ENCODE measurements at regions not wholly inside any gene's neighbourhood (a gene's known extent, or its start where the extent isn't known, plus 50 kb on each side); places are given as distances from the start of the nearest gene placed in this dataset.

DNA sequence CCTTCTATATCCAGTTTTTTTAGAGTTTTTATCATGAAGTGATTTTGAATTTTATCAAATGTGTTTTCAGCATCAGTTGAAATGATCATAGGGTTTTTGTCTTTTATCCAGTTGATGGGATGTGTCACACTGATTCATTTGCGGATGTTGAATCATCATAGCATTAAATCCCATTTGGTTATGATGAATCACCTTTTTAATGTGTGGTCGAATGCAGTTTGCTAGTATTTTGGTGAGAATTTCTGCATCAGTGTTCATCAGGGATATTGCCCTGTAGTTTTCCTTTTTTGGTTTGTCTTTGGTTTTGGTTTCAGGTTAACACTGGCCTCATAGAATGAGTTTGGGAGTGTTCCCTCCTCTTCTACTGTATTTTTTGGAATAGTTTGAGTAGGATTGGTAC is 80.3 kb downstream of the DIRAS3 start:
- ATAC-seq: no peak
- Histone ChIP-seq H3K4me3 (no peak overlapping the region), H3K4me1 (no peaks in the 10 kb centered on the region), H3K9me3 (no peaks in the 10 kb centered on the region), H3K36me3 (ENCODE audit: insufficient read depth in 1 of 2, low read depth in 1 of 2) (no peaks in the 10 kb centered on the region), H3K27me3 (ENCODE audit: insufficient read depth in 3 of 3, low read length in 2 of 3) (no peaks in the 10 kb centered on the region), H3K27ac (no peak overlapping the region)
- WGBS, 3 donors: 41 to 47% (median 47%) methylated on average over 2 of the region's 2 CpGs
- intact Hi-C loops (cut with DNase I): no loop called here
- no peak for DNase-seq
- TF ChIP-seq CTCF (IDR thresholded peaks at IDR 0.05): no peak

GRCh38 chr1:67969446-67969845 is 81.0 kb downstream of the DIRAS3 start:
- DNase-seq (no peak), ATAC-seq (no peak)
- intact Hi-C loops (cut with DNase I): no loop called here
- TF ChIP-seq CTCF (IDR thresholded peaks at IDR 0.05): no peak
- WGBS, 3 donors: 84 to 94% (median 88%) methylated on average over 2 of the region's 2 CpGs
- Histone ChIP-seq H3K27ac (no peak overlapping the region), H3K4me1 (no peaks in the 10 kb centered on the region), H3K36me3 (ENCODE audit: insufficient read depth in 1 of 2, low read depth in 1 of 2) (no peaks in the 10 kb centered on the region), H3K9me3 (no peaks in the 10 kb centered on the region), H3K27me3 (ENCODE audit: insufficient read depth in 3 of 3, low read length in 2 of 3) (no peaks in the 10 kb centered on the region), H3K4me3 (no peak overlapping the region)

- no peak for TF ChIP-seq CTCF (IDR thresholded peaks at IDR 0.05)
- H3K4me1 ChIP-seq: no peaks in the 10 kb centered on the region
- H3K27me3 ChIP-seq (ENCODE audit: insufficient read depth in 3 of 3, low read length in 2 of 3): no peaks in the 10 kb centered on the region
- no peaks in the 10 kb centered on the region for H3K36me3 ChIP-seq (ENCODE audit: insufficient read depth in 1 of 2, low read depth in 1 of 2)
- DNase-seq (no peak), ATAC-seq (no peak)
- peaks cover 11% of the 10 kb centered on the region for H3K9me3 ChIP-seq
- H3K27ac ChIP-seq: no peak overlapping the region
- intact Hi-C loops (cut with DNase I): no loop called here
- no peak overlapping the region for H3K4me3 ChIP-seq
Measured at GRCh38 chr1:67966666-67967009, 83.8 kb downstream of the DIRAS3 start.

GRCh38 chr1:67965995-67966665 is 84.3 kb downstream of the DIRAS3 start:
- no peaks in the 10 kb centered on the region for H3K27me3 ChIP-seq (ENCODE audit: insufficient read depth in 3 of 3, low read length in 2 of 3)
- TF ChIP-seq CTCF (IDR thresholded peaks at IDR 0.05): no peak
- no peak overlapping the region for H3K4me3 ChIP-seq
- no peaks in the 10 kb centered on the region for H3K36me3 ChIP-seq (ENCODE audit: insufficient read depth in 1 of 2, low read depth in 1 of 2)
- no peak overlapping the region for H3K27ac ChIP-seq
- H3K9me3 ChIP-seq: peaks cover 11% of the 10 kb centered on the region
- no peak for DNase-seq
- 92 to 97% (median 93%) methylated on average over 2 of the region's 2 CpGs for WGBS, 3 donors
- ATAC-seq: no peak
- no peaks in the 10 kb centered on the region for H3K4me1 ChIP-seq
- intact Hi-C loops (cut with DNase I): no loop called here

DNA sequence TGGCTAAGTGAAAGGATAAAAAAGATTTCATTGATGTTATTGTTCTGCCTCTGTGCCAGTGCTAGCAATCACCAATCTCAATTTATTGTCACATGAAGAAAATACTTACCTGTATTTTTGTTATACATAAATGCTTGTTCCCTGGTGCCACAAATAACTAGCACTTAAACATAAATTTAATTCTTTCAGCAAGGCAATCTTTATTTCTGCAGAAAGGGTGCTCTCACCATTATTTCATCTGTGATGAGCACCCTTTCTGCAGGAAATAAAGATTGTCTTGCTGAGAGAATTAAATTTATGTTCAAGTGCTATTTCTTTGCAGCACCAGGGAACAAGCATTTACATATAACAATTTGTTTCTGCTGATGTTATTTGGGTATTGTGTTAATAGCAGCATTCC is 87.2 kb downstream of the DIRAS3 start:
- H3K4me1 ChIP-seq: no peaks in the 10 kb centered on the region
- peaks cover 11% of the 10 kb centered on the region for H3K9me3 ChIP-seq
- no peaks in the 10 kb centered on the region for H3K27me3 ChIP-seq (ENCODE audit: insufficient read depth in 3 of 3, low read length in 2 of 3)
- no peak overlapping the region for H3K4me3 ChIP-seq
- H3K36me3 ChIP-seq (ENCODE audit: insufficient read depth in 1 of 2, low read depth in 1 of 2): no peaks in the 10 kb centered on the region
- DNase-seq: no peak
- intact Hi-C loops (cut with DNase I): no loop called here
- TF ChIP-seq CTCF (IDR thresholded peaks at IDR 0.05): no peak
- ATAC-seq: no peak
- no peak overlapping the region for H3K27ac ChIP-seq

Measured in psoas muscle (tissue), 7 donors.